ENCODE measurements at regions not wholly inside any gene's neighbourhood (a gene's known extent, or its start where the extent isn't known, plus 50 kb on each side); places are given as distances from the start of the nearest gene placed in this dataset.

GRCh38 chr6:144551339-144551738 is 266.2 kb downstream of the UTRN start:
- Mint-ChIP-seq H3K4me1 (ENCODE audit: low read depth, unreplicated experiment) (no peaks in the 10 kb centered on the region), H3K27ac (ENCODE audit: unreplicated experiment) (no peak overlapping the region), H3K9me3 (ENCODE audit: low read depth, unreplicated experiment) (no peaks in the 10 kb centered on the region), H3K4me3 (ENCODE audit: low read depth, unreplicated experiment) (no peak overlapping the region), H3K36me3 (ENCODE audit: insufficient read depth, unreplicated experiment) (peaks cover 5% of the 10 kb centered on the region), H3K27me3 (ENCODE audit: unreplicated experiment) (no peaks in the 10 kb centered on the region)
- DNase-seq, result no peak
- no TSS peak for BruUV-seq (replicated peaks)
- intact Hi-C loops (cut with micrococcal nuclease; ENCODE audit: unreplicated experiment), result no loop called here
- CTCF ChIA-PET, result no interaction called here
- TF ChIP-seq CTCF (IDR thresholded peaks at IDR 0.05; ENCODE audit: unreplicated experiment), result no peak

- CTCF ChIA-PET, result no interaction called here
- no peak for DNase-seq
- Mint-ChIP-seq H3K27ac (ENCODE audit: unreplicated experiment) (no peak overlapping the region), H3K4me1 (ENCODE audit: low read depth, unreplicated experiment) (peaks cover 6% of the 10 kb centered on the region), H3K36me3 (ENCODE audit: insufficient read depth, unreplicated experiment) (peaks cover 5% of the 10 kb centered on the region), H3K9me3 (ENCODE audit: low read depth, unreplicated experiment) (no peaks in the 10 kb centered on the region), H3K27me3 (ENCODE audit: unreplicated experiment) (no peaks in the 10 kb centered on the region), H3K4me3 (ENCODE audit: low read depth, unreplicated experiment) (no peak overlapping the region)
- BruUV-seq (replicated peaks), result no TSS peak
- intact Hi-C loops (cut with micrococcal nuclease; ENCODE audit: unreplicated experiment), result no loop called here
- TF ChIP-seq CTCF (IDR thresholded peaks at IDR 0.05; ENCODE audit: unreplicated experiment), result no peak
Measured at GRCh38 chr6:144555066-144555465, 269.9 kb downstream of the UTRN start.

GRCh38 chr6:144559865-144560593 is 274.9 kb downstream of the UTRN start:
- Mint-ChIP-seq H3K27me3 (ENCODE audit: unreplicated experiment) (no peaks in the 10 kb centered on the region), H3K27ac (ENCODE audit: unreplicated experiment) (no peak overlapping the region), H3K9me3 (ENCODE audit: low read depth, unreplicated experiment) (no peaks in the 10 kb centered on the region), H3K36me3 (ENCODE audit: insufficient read depth, unreplicated experiment) (no peaks in the 10 kb centered on the region), H3K4me3 (ENCODE audit: low read depth, unreplicated experiment) (peak overlapping the region; percentile 29), H3K4me1 (ENCODE audit: low read depth, unreplicated experiment) (peaks cover 9% of the 10 kb centered on the region)
- no peak for TF ChIP-seq CTCF (IDR thresholded peaks at IDR 0.05; ENCODE audit: unreplicated experiment)
- DNase-seq, result peak; percentile 3
- BruUV-seq (replicated peaks), result no TSS peak
- CTCF ChIA-PET, result no interaction called here
- intact Hi-C loops (cut with micrococcal nuclease; ENCODE audit: unreplicated experiment), result no loop called here

GRCh38 chr6:144561455-144562043 is 276.4 kb downstream of the UTRN start:
- H3K27ac Mint-ChIP-seq (ENCODE audit: unreplicated experiment), result no peak overlapping the region
- H3K4me1 Mint-ChIP-seq (ENCODE audit: low read depth, unreplicated experiment), result peaks cover 9% of the 10 kb centered on the region
- CTCF ChIA-PET, result no interaction called here
- TF ChIP-seq CTCF (IDR thresholded peaks at IDR 0.05; ENCODE audit: unreplicated experiment), result no peak
- no peaks in the 10 kb centered on the region for H3K36me3 Mint-ChIP-seq (ENCODE audit: insufficient read depth, unreplicated experiment)
- H3K4me3 Mint-ChIP-seq (ENCODE audit: low read depth, unreplicated experiment), result no peak overlapping the region
- intact Hi-C loops (cut with micrococcal nuclease; ENCODE audit: unreplicated experiment), result no loop called here
- no TSS peak for BruUV-seq (replicated peaks)
- no peaks in the 10 kb centered on the region for H3K9me3 Mint-ChIP-seq (ENCODE audit: low read depth, unreplicated experiment)
- DNase-seq, result no peak
- H3K27me3 Mint-ChIP-seq (ENCODE audit: unreplicated experiment), result no peaks in the 10 kb centered on the region
